ENCODE measurements at regions not wholly inside any gene's neighbourhood (a gene's known extent, or its start where the extent isn't known, plus 50 kb on each side); places are given as distances from the start of the nearest gene placed in this dataset.

GRCh38 chr11:104238916-104239315 lies 75.0 kb upstream of the PDGFD start:
- TF ChIP-seq BHLHE40 (IDR thresholded peaks at IDR 0.05; ENCODE audit: low read length): no peak
- no peak for TF ChIP-seq SIN3A (IDR thresholded peaks at IDR 0.05; ENCODE audit: borderline replicate concordance, low read depth, low read length)
- no peak for TF ChIP-seq ZNF670 (CRISPR knock-in tag; IDR thresholded peaks at IDR 0.05; ENCODE audit: borderline replicate concordance)
- TF ChIP-seq POLR2AphosphoS5 (IDR thresholded peaks at IDR 0.05; ENCODE audit: low read depth, low read length): no peak
- no peak for TF ChIP-seq NONO (IDR thresholded peaks at IDR 0.05)
- TF ChIP-seq NONO (CRISPR knock-in tag; conservative IDR thresholded peaks at IDR 0.05): no peak
- no peak for TF ChIP-seq JUN (CRISPR knock-in tag; IDR thresholded peaks at IDR 0.05)
- no peak for TF ChIP-seq ZFP41 (CRISPR knock-in tag; IDR thresholded peaks at IDR 0.05; ENCODE audit: borderline replicate concordance)
- TF ChIP-seq ELF1 (CRISPR knock-in tag; IDR thresholded peaks at IDR 0.05): no peak
- TF ChIP-seq JUNB (CRISPR knock-in tag; IDR thresholded peaks at IDR 0.05; ENCODE audit: borderline replicate concordance): no peak
- no peak for TF ChIP-seq TP53 (CRISPR knock-in tag; conservative IDR thresholded peaks at IDR 0.05)
- no peak for TF ChIP-seq RCOR2 (CRISPR knock-in tag; IDR thresholded peaks at IDR 0.05)
